ENCODE measurements at regions not wholly inside any gene's neighbourhood (a gene's known extent, or its start where the extent isn't known, plus 50 kb on each side); places are given as distances from the start of the nearest gene placed in this dataset.

DNA sequence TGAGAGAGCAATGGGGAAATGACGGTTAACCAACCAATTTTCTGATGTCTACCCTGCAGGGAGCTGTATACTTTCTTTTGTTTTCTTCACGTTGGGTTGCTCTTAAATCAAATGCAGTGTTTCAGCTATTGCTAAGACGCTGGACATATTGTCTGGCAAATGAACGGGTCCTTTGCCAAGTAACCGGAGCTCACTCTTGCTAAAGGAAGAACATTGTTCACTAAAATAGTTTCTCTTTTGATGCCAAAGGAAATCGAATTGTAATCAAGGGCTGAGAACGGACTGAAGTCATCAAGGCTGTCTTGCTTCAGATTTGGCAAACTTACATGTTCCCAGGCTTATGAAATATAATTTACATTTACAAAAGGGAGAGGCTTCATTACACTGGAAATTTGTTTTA is 142.3 kb upstream of the ARGLU1 start:
- Histone ChIP-seq H3K4me3 (ENCODE audit: low read depth, low read length) (no peak overlapping the region), H3K36me3 (ENCODE audit: control insufficient read depth, insufficient read depth, low read length) (no peaks in the 10 kb centered on the region), H3K27me3 (ENCODE audit: control insufficient read depth, insufficient read depth, low read length) (no peaks in the 10 kb centered on the region)
- DNase-seq (ENCODE audit: low read depth) = no peak
- TF ChIP-seq, protein P1, sequence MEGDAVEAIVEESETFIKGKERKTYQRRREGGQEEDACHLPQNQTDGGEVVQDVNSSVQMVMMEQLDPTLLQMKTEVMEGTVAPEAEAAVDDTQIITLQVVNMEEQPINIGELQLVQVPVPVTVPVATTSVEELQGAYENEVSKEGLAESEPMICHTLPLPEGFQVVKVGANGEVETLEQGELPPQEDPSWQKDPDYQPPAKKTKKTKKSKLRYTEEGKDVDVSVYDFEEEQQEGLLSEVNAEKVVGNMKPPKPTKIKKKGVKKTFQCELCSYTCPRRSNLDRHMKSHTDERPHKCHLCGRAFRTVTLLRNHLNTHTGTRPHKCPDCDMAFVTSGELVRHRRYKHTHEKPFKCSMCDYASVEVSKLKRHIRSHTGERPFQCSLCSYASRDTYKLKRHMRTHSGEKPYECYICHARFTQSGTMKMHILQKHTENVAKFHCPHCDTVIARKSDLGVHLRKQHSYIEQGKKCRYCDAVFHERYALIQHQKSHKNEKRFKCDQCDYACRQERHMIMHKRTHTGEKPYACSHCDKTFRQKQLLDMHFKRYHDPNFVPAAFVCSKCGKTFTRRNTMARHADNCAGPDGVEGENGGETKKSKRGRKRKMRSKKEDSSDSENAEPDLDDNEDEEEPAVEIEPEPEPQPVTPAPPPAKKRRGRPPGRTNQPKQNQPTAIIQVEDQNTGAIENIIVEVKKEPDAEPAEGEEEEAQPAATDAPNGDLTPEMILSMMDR (IDR thresholded peaks at IDR 0.05; ENCODE audit: insufficient read depth, low read length, severe bottlenecking) = no peak
- FAIRE-seq = no peak

DNA sequence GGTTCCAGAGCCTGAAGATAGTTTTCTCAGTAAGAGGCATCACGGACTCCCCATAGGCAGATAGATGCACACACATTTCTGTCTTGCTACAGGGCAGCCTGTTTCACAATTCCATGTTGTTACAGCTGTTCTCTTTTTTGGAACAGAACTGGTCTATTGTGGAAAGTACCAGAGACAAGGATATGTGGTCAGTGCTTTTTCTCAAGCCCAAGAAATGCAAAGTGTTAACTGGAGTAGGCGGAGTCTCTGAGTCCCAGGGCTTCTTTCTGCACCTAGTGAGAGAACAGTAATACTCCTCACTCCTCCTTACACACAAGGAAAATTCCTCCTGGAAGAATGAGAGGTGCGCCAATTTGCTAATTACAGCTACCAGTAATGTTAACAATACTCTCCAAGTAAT is 141.6 kb upstream of the ARGLU1 start:
- no peaks in the 10 kb centered on the region for H3K36me3 ChIP-seq (ENCODE audit: control insufficient read depth, insufficient read depth, low read length)
- no peak for DNase-seq (ENCODE audit: low read depth)
- FAIRE-seq = no peak
- H3K27me3 ChIP-seq (ENCODE audit: control insufficient read depth, insufficient read depth, low read length) = no peaks in the 10 kb centered on the region
- TF ChIP-seq, protein P1 (IDR thresholded peaks at IDR 0.05; ENCODE audit: insufficient read depth, low read length, severe bottlenecking) = no peak
- H3K4me3 ChIP-seq (ENCODE audit: low read depth, low read length) = no peak overlapping the region

DNA sequence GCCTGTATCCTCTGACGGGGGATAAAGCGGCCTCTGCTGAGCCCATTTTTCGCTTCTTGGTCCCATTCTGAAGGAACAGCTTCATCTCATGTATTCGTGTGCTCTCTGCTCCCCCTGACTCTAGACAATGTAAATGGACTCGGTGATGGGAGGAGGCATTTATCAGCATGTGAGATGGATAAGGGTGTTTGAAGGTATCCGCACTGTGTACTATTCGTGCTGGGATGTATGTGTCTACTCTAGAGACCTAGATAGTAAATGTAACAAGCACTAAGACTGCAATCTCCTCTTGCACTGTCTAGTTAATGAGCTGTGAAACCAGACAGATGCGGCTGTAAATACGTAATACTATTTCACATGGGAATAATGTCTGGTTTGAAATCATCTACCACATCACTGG is 134.6 kb upstream of the ARGLU1 start:
- TF ChIP-seq, protein P1 (IDR thresholded peaks at IDR 0.05; ENCODE audit: insufficient read depth, low read length, severe bottlenecking) = no peak
- Histone ChIP-seq H3K36me3 (ENCODE audit: control insufficient read depth, insufficient read depth, low read length) (no peaks in the 10 kb centered on the region), H3K4me3 (ENCODE audit: low read depth, low read length) (no peak overlapping the region), H3K27me3 (ENCODE audit: control insufficient read depth, insufficient read depth, low read length) (no peaks in the 10 kb centered on the region)
- no peak for FAIRE-seq
- no peak for DNase-seq (ENCODE audit: low read depth)

DNA sequence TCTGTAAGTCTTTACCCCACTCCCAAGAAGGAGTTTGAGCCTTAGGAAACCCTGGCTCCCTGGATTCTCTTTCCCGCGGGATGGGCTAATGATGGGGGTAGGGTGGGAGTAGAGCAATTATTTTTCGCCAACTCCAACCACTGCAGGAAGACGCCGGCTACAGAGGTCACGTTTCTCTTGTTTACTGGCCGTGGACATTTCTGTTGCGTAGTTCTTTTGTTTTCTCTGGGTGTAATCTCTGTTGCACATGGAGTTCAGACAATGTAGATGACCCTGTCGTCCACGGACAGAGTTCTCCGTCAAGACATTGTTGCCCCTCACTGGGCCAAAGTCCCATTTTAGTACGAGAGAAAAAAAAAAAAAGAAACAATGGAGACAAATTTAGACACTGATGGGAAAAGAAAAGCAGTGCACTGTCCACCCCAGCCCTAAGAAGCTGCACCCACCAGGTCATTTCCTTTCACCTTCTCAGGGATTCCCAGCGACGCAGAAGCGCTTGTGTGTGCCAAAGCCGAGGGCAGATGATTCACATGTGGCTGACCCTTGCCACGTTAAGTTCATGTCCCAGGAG is 133.9 kb upstream of the ARGLU1 start:
- Histone ChIP-seq H3K36me3 (ENCODE audit: control insufficient read depth, insufficient read depth, low read length) (no peaks in the 10 kb centered on the region), H3K27me3 (ENCODE audit: control insufficient read depth, insufficient read depth, low read length) (no peaks in the 10 kb centered on the region), H3K4me3 (ENCODE audit: low read depth, low read length) (no peak overlapping the region)
- DNase-seq (ENCODE audit: low read depth) (no peak), FAIRE-seq (no peak)
- TF ChIP-seq, protein P1 (IDR thresholded peaks at IDR 0.05; ENCODE audit: insufficient read depth, low read length, severe bottlenecking) = no peak

DNA sequence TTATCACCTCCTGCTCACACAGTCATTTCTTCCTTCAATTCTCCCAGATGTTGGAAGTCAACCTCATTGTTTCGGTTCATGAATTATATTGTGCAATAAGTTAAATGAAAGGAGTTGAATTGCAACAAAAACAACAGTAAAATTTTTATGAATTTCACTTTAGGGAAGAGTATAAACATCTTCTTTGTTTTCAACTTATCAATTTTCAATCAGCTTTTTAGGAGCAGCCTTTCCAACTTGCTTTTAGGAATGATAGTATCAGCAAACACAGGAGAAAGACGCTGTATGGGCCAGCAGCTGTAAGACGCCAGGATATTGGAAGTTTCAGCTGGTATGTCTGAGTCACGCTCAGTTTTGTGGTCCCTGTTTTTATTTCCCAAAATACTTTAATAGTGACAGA is 132.5 kb upstream of the ARGLU1 start:
- H3K27me3 ChIP-seq (ENCODE audit: control insufficient read depth, insufficient read depth, low read length) = no peaks in the 10 kb centered on the region

More for the DNA sequence above, 132.5 kb upstream of the ARGLU1 start:
- FAIRE-seq (no peak), DNase-seq (ENCODE audit: low read depth) (no peak)
- Histone ChIP-seq H3K36me3 (ENCODE audit: control insufficient read depth, insufficient read depth, low read length) (no peaks in the 10 kb centered on the region), H3K4me3 (ENCODE audit: low read depth, low read length) (no peak overlapping the region)
- TF ChIP-seq, protein P1 (IDR thresholded peaks at IDR 0.05; ENCODE audit: insufficient read depth, low read length, severe bottlenecking) = no peak

Data from bronchial epithelial cell (primary cell).